NCI-H146 (cell line): ENCODE measurements at regions not wholly inside any gene's neighbourhood (a gene's known extent, or its start where the extent isn't known, plus 50 kb on each side); places are given as distances from the start of the nearest gene placed in this dataset.

Experiments
- DNase-seq: peaks from one replicate; lab custom pipeline; 2025; lab: John Stamatoyannopoulos, UW

GRCh38 chr2:187936228-187936627 is 355.4 kb upstream of the GULP1 start:
- DNase-seq = no peak

GRCh38 chr2:187939180-187939579 is 352.5 kb upstream of the GULP1 start:
- DNase-seq = peak; percentile 75

- no peak for DNase-seq
Measured at GRCh38 chr2:187942876-187943275, 348.8 kb upstream of the GULP1 start.

- DNase-seq = no peak
Measured at GRCh38 chr2:187943772-187944369, 347.8 kb upstream of the GULP1 start.

GRCh38 chr2:187949859-187950258 is 341.8 kb upstream of the GULP1 start:
- DNase-seq = no peak

GRCh38 chr2:187951470-187952218 is 340.0 kb upstream of the GULP1 start:
- no peak for DNase-seq

GRCh38 chr2:187956906-187957534 is 334.7 kb upstream of the GULP1 start:
- no peak for DNase-seq

- no peak for DNase-seq
Measured at GRCh38 chr2:187959821-187960220, 331.9 kb upstream of the GULP1 start.

- no peak for DNase-seq
Measured at GRCh38 chr2:187962538-187962937, 329.1 kb upstream of the GULP1 start.

- DNase-seq = no peak
Measured at GRCh38 chr2:187964746-187965145, 326.9 kb upstream of the GULP1 start.

GRCh38 chr2:187966924-187967323 is 324.8 kb upstream of the GULP1 start:
- DNase-seq = peak; percentile 64

GRCh38 chr2:187971893-187972292 is 319.8 kb upstream of the GULP1 start:
- no peak for DNase-seq

GRCh38 chr2:187976259-187976985 is 315.3 kb upstream of the GULP1 start:
- DNase-seq = no peak

- DNase-seq = peak; percentile 0
Measured at GRCh38 chr2:187976986-187977333, 314.7 kb upstream of the GULP1 start.

- peak; percentile 1 for DNase-seq
Measured at GRCh38 chr2:187978356-187978755, 313.3 kb upstream of the GULP1 start.

GRCh38 chr2:187982668-187983067 is 309.0 kb upstream of the GULP1 start:
- no peak for DNase-seq

- DNase-seq = no peak
Measured at GRCh38 chr2:187985195-187985594, 306.5 kb upstream of the GULP1 start.

GRCh38 chr2:187985923-187986322 is 305.8 kb upstream of the GULP1 start:
- DNase-seq = peak; percentile 6

- DNase-seq = peak; percentile 70
Measured at GRCh38 chr2:187986390-187987105, 305.1 kb upstream of the GULP1 start.

- peak; percentile 5 for DNase-seq
Measured at GRCh38 chr2:187988348-187988747, 303.3 kb upstream of the GULP1 start.

- DNase-seq = peak; percentile 44
Measured at GRCh38 chr2:187989925-187990623, 301.6 kb upstream of the GULP1 start.
